ENCODE measurements at regions not wholly inside any gene's neighbourhood (a gene's known extent, or its start where the extent isn't known, plus 50 kb on each side); places are given as distances from the start of the nearest gene placed in this dataset.

GRCh38 chr6:125658136-125658535, 91.3 kb upstream of the HEY2 start:
- DNase-seq (ENCODE audit: low read depth in 2 of 2): no peak

- no peak for DNase-seq (ENCODE audit: low read depth in 2 of 2)
Measured at GRCh38 chr6:125658759-125659431, 90.5 kb upstream of the HEY2 start.

DNA sequence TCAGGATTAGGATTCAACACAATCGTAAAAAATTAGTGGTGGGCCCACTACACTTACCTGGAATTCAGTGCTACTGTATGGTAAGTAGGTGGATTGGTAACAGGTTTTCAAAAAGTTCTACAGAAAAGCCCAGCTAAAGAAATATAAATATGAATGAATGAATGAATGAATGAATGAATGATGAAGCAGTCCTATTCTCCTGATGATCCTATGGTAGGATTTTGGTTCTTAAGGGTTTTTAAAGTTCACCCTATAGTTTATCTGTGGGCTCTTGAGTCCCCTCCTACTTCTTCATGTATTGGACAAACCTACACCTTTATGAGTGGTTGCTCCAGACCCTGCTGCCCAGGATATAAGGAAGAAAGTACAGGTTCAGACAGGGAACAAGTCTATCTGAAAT, 89.5 kb upstream of the HEY2 start:
- DNase-seq (ENCODE audit: low read depth in 2 of 2): no peak

DNA sequence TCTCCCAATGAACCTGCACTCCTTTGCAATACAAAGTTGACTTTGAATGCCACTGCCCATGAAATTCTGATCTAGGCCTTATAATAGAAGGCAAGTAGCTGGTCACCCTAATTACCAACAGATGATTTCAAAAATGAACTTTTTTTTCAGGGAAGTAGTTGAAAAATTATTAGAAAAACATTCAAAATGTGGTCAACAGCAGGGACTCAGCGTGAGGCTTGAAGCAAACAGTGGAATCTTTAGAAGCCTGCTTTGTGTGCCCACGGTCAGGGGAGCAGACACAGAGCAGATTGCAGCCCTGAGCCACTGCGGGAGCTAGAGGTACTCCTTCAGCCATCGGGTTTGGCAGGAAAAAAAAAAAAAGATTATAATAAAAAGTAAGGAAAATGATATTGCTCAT, 87.1 kb upstream of the HEY2 start:
- no peak for DNase-seq (ENCODE audit: low read depth in 2 of 2)

- DNase-seq (ENCODE audit: low read depth in 2 of 2): no peak
Measured at GRCh38 chr6:125665295-125665814, 84.1 kb upstream of the HEY2 start.

GRCh38 chr6:125667326-125667725, 82.1 kb upstream of the HEY2 start:
- no peak for DNase-seq (ENCODE audit: low read depth in 2 of 2)

GRCh38 chr6:125668071-125668470, 81.4 kb upstream of the HEY2 start:
- no peak for DNase-seq (ENCODE audit: low read depth in 2 of 2)

DNA sequence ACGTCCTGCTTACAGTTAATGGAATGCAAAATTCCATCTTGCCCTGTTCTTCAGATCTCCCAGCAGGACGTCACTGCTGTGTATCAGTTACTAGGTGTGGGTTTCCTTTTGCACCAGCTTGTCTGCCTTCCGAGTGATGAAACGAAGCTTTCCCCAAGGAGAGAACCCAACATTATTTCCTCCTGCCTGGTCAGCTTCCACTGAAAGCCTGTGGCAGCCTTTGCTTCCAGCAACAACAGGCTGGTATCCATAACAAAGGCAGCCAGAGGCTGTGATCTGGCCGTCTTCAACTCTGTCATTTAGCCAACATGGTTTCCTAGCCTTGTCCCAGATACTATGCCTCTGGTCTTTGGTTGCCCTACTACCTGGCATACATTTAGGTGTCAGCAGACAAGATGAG, 78.9 kb upstream of the HEY2 start:
- no peak for DNase-seq (ENCODE audit: low read depth in 2 of 2)

DNA sequence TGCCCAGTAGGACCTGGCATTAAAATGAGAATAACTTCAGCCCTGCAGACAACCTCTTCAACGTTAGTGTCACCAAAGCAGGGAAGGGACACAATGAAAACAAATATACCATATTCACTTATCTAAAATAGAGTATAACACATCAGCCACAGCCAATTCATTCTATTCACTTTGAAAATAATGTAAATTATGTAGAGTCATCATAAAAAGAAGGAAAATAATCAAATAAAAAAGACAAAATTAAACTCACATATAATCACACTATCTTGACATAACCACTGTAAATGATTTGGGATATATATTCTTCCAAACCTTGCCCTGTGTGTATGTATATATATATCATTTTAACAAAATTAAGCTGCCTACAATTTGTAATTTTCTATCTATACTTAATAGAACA, 78.1 kb upstream of the HEY2 start:
- DNase-seq (ENCODE audit: low read depth in 2 of 2): no peak

DNA sequence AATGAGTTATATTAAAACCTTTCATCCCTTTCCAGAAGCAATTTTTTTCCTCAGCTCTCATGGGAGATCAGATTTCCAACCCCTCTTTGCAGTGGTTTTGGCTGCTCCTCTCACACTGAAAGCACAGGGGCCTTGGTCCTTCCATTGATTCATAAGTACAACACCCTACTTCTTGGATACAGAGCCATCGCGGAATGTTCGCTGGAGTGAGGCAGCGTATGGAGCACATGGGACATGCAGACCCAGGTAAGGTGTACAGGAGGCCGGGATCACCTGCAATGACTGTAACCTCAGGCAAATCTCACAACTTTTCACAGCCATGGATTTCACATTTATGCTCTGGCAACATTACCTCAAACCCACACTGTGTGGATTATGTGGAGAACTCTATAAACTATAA, 75.2 kb upstream of the HEY2 start:
- DNase-seq (ENCODE audit: low read depth in 2 of 2): no peak

GRCh38 chr6:125678601-125679000, 70.8 kb upstream of the HEY2 start:
- no peak for DNase-seq (ENCODE audit: low read depth in 2 of 2)

GRCh38 chr6:125679128-125679527, 70.3 kb upstream of the HEY2 start:
- DNase-seq (ENCODE audit: low read depth in 2 of 2): no peak

GRCh38 chr6:125679651-125680050, 69.8 kb upstream of the HEY2 start:
- DNase-seq (ENCODE audit: low read depth in 2 of 2): no peak

DNA sequence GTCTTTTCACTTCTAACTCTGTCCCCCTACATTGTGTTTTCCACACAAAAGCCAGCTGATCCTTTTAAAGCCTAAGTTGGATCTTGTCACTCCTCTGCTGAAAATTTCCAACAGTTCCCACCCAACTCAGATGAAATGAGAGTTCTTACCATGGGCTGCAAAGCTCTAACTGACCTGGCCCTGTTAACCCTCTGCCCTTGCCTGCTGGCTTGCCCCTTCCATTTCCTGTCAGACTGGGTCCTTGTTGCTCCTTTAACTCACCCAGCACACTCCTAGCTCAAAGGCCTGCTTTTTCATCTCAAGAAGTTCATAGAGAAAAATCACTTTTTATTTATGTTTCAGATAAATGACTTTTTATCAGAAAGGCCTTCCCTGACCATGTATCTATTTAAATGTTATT, 66.5 kb upstream of the HEY2 start:
- no peak for DNase-seq (ENCODE audit: low read depth in 2 of 2)

DNA sequence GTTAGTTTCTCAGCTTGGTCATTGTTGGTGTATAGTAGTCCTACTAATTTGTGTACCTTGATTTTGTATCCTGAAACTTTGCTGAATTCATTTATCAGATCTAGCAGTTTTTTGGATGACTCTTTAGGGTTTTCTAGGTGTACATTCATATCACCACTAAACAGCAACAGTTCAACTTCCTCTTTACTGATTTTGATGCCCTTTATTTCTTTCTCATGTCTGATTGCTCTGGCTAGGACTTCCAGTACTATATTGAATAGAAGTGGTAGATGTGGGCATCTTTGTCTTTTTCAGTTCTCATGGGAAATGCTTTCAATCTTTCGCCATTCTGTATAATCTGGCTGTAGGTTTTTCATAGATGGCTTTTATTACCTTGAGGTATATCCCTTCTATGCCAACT, 61.3 kb upstream of the HEY2 start:
- DNase-seq (ENCODE audit: low read depth in 2 of 2): no peak

GRCh38 chr6:125693480-125693879, 56.0 kb upstream of the HEY2 start:
- DNase-seq (ENCODE audit: low read depth in 2 of 2): no peak

DNA sequence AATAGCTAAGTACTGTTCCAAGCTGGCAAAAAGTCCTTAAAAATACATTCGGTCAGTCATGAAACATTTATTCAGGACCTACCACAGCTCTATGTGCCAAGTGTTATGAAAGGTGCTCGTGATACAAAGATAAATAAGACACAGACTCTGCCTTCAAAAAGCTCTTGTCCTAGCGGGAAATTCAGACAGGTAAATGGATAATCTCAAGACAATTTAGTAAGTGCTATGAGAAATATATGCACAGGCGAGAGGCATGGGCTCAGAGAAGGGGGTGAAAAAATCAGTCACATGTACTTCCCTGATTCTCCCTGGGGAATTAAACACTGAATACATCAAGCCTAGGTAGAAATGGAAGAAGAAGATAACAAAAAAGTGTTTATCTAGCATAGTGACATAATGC, 49.8 kb upstream of the HEY2 start:
- DNase-seq (ENCODE audit: low read depth in 2 of 2): no peak
